HCT116 (cell line): ENCODE measurements at regions not wholly inside any gene's neighbourhood (a gene's known extent, or its start where the extent isn't known, plus 50 kb on each side); places are given as distances from the start of the nearest gene placed in this dataset.

Experiments
- ATAC-seq: fragments of 200-7000 bp; cut with Tn5 transposase; 2 replicates; pipeline ENCODE4 v1.9.1; 2020; ENCODE audit warnings: mild to moderate bottlenecking, moderate library complexity
- BruUV-seq: library from RNA; stranded (reverse); fragments of 400-500 nt; replicated peaks from 2 replicates; lab custom pipeline; 2021; lab: Mats Ljungman, UMichigan
- CTCF ChIA-PET: fragments of 300-600 bp; sonication (Branson Sonifier 250); formaldehyde crosslinking; loops from one replicate; lab custom pipeline; 2021; ENCODE audit warnings: antibody characterized with exemption; lab: Charles Lee
- POLR2A ChIA-PET: fragments of 300-600, 350-600 bp; sonication (Branson Sonifier 250); formaldehyde crosslinking; loops from one replicate; lab custom pipeline; 2021; ENCODE audit warnings: antibody characterized with exemption; lab: Charles Lee
- RAD21 ChIA-PET, 2 experiments: fragments of 300-600 bp; sonication (Branson Sonifier 250); formaldehyde crosslinking; loops; one replicate each; lab custom pipeline; 2023; ENCODE audit warnings: low total read pairs in 2 of 2; ENCODE audit not compliant: uncharacterized antibody in 2 of 2, unreplicated experiment in 2 of 2, low non-redundant PET in 1 of 2; lab: Charles Lee
- DNase-seq: peaks from one replicate; pipeline ENCODE4 v3.0.0-alpha.2; 2010; ENCODE audit warnings: low read depth, low spot score
- H2AFZ ChIP-seq: fragments of 200-600 bp; shearing (Covaris generic), sonication (generic); 2 replicates; pipeline ENCODE4 v1.6.1; 2017; ENCODE audit warnings: low read depth, mixed run types, mixed read lengths, antibody characterized with exemption, low read length; ENCODE audit not compliant: poor library complexity, severe bottlenecking
- H3K27ac ChIP-seq: 2 replicates; pipeline ENCODE4 v1.5.1; 2012; ENCODE audit warnings: low read depth, low read length
- H3K27me3 ChIP-seq: fragments of 200-600 bp; sonication (generic); 2 replicates; pipeline ENCODE4 v1.6.1; 2016; ENCODE audit warnings: mixed run types, low read length, mixed read lengths; ENCODE audit not compliant: insufficient read depth
- H3K36me3 ChIP-seq, 2 experiments: fragments of 200-500 bp in 1 of 2; fragments of 200-600 bp in 1 of 2; sonication (Bioruptor generic) in 1 of 2; sonication (generic) in 1 of 2; 2 replicates each; pipeline versions ENCODE4 v1.5.1 to v1.6.1; 2014 to 2016; ENCODE audit warnings: low read length in 2 of 2, inconsistent platforms in 1 of 2, mixed read lengths in 1 of 2, mixed run types in 1 of 2; ENCODE audit not compliant: insufficient read depth in 2 of 2, control insufficient read depth in 1 of 2
- H3K4me1 ChIP-seq, 2 experiments: fragments of 200-600 bp in 1 of 2; sonication (generic) in 1 of 2; 2 replicates each; pipeline versions ENCODE4 v1.5.1 to v1.6.1; 2012 to 2017; ENCODE audit warnings: low read length in 2 of 2, inconsistent platforms in 1 of 2, mild to moderate bottlenecking in 1 of 2, mixed read lengths in 1 of 2, mixed run types in 1 of 2, moderate library complexity in 1 of 2; ENCODE audit not compliant: insufficient read depth in 2 of 2, control insufficient read depth in 1 of 2
- H3K4me2 ChIP-seq: fragments of 200-600 bp; sonication (generic); 2 replicates; pipeline ENCODE4 v1.6.1; 2017; ENCODE audit warnings: mixed run types, low read length, mixed read lengths
- H3K4me3 ChIP-seq, 2 experiments: fragments of 200-600 bp in 1 of 2; sonication (generic) in 1 of 2; replicated peaks in 1 of 2; 2 replicates each; pipeline ENCODE4 v1.5.1; 2011 to 2016; ENCODE audit warnings: low read length in 2 of 2, control low read depth in 1 of 2, low read depth in 1 of 2, mild to moderate bottlenecking in 1 of 2, mixed read lengths in 1 of 2, mixed run types in 1 of 2
- H3K79me2 ChIP-seq: fragments of 200-600 bp; sonication (generic); 2 replicates; pipeline ENCODE4 v1.6.1; 2017; ENCODE audit warnings: mild to moderate bottlenecking, mixed run types, low read length, moderate library complexity, mixed read lengths; ENCODE audit not compliant: insufficient read depth
- H3K9ac ChIP-seq: fragments of 200-600 bp; sonication (generic); 2 replicates; pipeline ENCODE4 v1.6.1; 2016; ENCODE audit warnings: low read length, mixed read lengths
- H3K9me2 ChIP-seq: fragments of 200-600 bp; sonication (generic), shearing (Covaris generic); 2 replicates; pipeline ENCODE4 v1.6.1; 2017; ENCODE audit warnings: mixed run types, mild to moderate bottlenecking, moderate library complexity; ENCODE audit not compliant: insufficient read depth
- H3K9me3 ChIP-seq, 2 experiments: fragments of 200-500 bp in 1 of 2; fragments of 200-600 bp in 1 of 2; sonication (Bioruptor generic) in 1 of 2; sonication (generic) in 1 of 2; 2 replicates each; pipeline ENCODE4 v1.6.1; 2014 to 2017; ENCODE audit warnings: low read length in 2 of 2, mixed read lengths in 2 of 2, inconsistent platforms in 1 of 2, low read depth in 1 of 2, mild to moderate bottlenecking in 1 of 2, mixed run types in 1 of 2, moderate library complexity in 1 of 2; ENCODE audit not compliant: control insufficient read depth in 1 of 2, insufficient read depth in 1 of 2
- H4K20me1 ChIP-seq: fragments of 200-600 bp; sonication (generic), shearing (Covaris generic); 2 replicates; pipeline ENCODE4 v1.6.1; 2017; ENCODE audit warnings: mixed run types, mild to moderate bottlenecking, moderate library complexity; ENCODE audit not compliant: insufficient read depth
- CEBPB ChIP-seq: IDR thresholded peaks from 2 replicates; pipeline ENCODE4 v1.6.1; 2012; ENCODE audit warnings: low read depth
- EGR1 ChIP-seq: IDR thresholded peaks from 2 replicates; pipeline ENCODE4 v1.6.1; 2012; ENCODE audit warnings: low read depth
- ELF1 ChIP-seq: IDR thresholded peaks from 2 replicates; pipeline ENCODE4 v1.6.1; 2012; ENCODE audit warnings: low read depth, borderline replicate concordance
- EZH2phosphoT487 ChIP-seq: fragments of 200-600 bp; IDR thresholded peaks from 2 replicates; pipeline ENCODE4 v1.6.1; 2018; ENCODE audit warnings: antibody characterized with exemption, borderline replicate concordance
- POLR2A ChIP-seq: IDR thresholded peaks from 2 replicates; pipeline ENCODE4 v1.7.0; 2011; ENCODE audit warnings: borderline replicate concordance; ENCODE audit not compliant: insufficient read depth, insufficient read length; ENCODE audit errors: extremely low read depth
- POLR2AphosphoS5 ChIP-seq: IDR thresholded peaks from 2 replicates; pipeline ENCODE4 v1.6.1; 2011; ENCODE audit warnings: mild to moderate bottlenecking, low read depth, low read length, moderate library complexity
- RAD21 ChIP-seq: IDR thresholded peaks from 2 replicates; pipeline ENCODE4 v1.6.1; 2012; ENCODE audit warnings: low read depth, mild to moderate bottlenecking
- TCF7L2 ChIP-seq: IDR thresholded peaks from 2 replicates; pipeline ENCODE4 v1.7.0; 2011; ENCODE audit warnings: borderline replicate concordance, inconsistent platforms; ENCODE audit not compliant: insufficient read depth, insufficient read length; ENCODE audit errors: extremely low read depth
- YY1 ChIP-seq: IDR thresholded peaks from 2 replicates; pipeline ENCODE4 v1.6.1; 2011; ENCODE audit warnings: low read length, low read depth, moderate library complexity, mild to moderate bottlenecking; ENCODE audit not compliant: insufficient replicate concordance; ENCODE audit errors: extremely low read depth
- ZNF274 ChIP-seq: fragments of 200-500 bp; sonication (Bioruptor generic); IDR thresholded peaks from 2 replicates; pipeline ENCODE4 v1.6.1; 2014; ENCODE audit warnings: mild to moderate bottlenecking, low read depth, low read length, inconsistent platforms
- intact Hi-C: fragments of 100-400 bp; cut with micrococcal nuclease; formaldehyde crosslinking; loops from 2 replicates; pipeline ENCODE4 v1.10.0; 2022
- TF ChIP-seq, protein P1 (sequence below): IDR thresholded peaks from 2 replicates; pipeline ENCODE4 v1.6.1; 2012
- TF ChIP-seq, protein P2 (sequence below): IDR thresholded peaks from 2 replicates; pipeline ENCODE4 v1.6.1; 2012
- TF ChIP-seq, protein P3 (sequence below): IDR thresholded peaks from 2 replicates; pipeline ENCODE4 v1.6.1; 2012; ENCODE audit warnings: low read depth
- TF ChIP-seq, protein P4 (sequence below), 3 experiments: fragments of 200-600 bp in 1 of 3; sonication (generic) in 1 of 3; IDR thresholded peaks in 2 of 3; conservative IDR thresholded peaks in 1 of 3; 2 replicates each; pipeline ENCODE4 v1.5.1; 2012 to 2017; ENCODE audit warnings: low read depth in 2 of 3, low read length in 2 of 3, antibody characterized with exemption in 1 of 3, borderline replicate concordance in 1 of 3, control low read depth in 1 of 3, mild to moderate bottlenecking in 1 of 3, mixed read lengths in 1 of 3, mixed run types in 1 of 3, moderate library complexity in 1 of 3; ENCODE audit not compliant: insufficient read depth in 1 of 3

DNA sequence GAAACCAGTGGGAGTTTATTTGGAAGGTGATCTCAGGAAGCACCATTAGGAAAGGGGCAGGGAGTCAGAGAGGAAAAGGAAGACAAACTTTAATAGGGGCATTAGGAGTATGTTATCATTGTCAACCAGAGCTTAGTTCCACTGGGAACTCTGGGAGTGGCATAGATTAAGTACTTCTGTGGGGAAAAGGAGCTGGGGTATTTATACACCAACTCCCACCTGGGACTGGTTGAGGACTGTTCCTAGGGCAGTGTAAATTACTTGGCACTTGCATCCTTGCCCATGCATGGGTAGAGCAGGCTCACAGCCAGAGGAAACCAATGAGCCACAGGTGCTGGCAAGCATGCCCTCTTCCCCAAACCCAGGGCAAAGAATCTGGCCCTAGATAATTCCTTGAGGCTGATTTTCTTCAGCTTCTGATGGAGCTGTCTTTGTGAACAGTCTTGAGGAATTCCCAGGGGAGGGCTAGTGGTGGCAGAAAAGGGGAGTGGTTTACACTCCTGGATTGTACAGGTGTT is 541.2 kb downstream of the MIAT start:
- H3K4me3 ChIP-seq = no peak overlapping the region
- ATAC-seq (no peak), DNase-seq (no peak)
- TF ChIP-seq, protein P1, sequence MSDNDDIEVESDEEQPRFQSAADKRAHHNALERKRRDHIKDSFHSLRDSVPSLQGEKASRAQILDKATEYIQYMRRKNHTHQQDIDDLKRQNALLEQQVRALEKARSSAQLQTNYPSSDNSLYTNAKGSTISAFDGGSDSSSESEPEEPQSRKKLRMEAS = no peak
- no peak for TF ChIP-seq CEBPB
- no peak for TF ChIP-seq RAD21
- no peak for TF ChIP-seq ELF1
- TF ChIP-seq, protein P2, sequence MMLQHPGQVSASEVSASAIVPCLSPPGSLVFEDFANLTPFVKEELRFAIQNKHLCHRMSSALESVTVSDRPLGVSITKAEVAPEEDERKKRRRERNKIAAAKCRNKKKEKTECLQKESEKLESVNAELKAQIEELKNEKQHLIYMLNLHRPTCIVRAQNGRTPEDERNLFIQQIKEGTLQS = no peak
- TF ChIP-seq, protein P3, sequence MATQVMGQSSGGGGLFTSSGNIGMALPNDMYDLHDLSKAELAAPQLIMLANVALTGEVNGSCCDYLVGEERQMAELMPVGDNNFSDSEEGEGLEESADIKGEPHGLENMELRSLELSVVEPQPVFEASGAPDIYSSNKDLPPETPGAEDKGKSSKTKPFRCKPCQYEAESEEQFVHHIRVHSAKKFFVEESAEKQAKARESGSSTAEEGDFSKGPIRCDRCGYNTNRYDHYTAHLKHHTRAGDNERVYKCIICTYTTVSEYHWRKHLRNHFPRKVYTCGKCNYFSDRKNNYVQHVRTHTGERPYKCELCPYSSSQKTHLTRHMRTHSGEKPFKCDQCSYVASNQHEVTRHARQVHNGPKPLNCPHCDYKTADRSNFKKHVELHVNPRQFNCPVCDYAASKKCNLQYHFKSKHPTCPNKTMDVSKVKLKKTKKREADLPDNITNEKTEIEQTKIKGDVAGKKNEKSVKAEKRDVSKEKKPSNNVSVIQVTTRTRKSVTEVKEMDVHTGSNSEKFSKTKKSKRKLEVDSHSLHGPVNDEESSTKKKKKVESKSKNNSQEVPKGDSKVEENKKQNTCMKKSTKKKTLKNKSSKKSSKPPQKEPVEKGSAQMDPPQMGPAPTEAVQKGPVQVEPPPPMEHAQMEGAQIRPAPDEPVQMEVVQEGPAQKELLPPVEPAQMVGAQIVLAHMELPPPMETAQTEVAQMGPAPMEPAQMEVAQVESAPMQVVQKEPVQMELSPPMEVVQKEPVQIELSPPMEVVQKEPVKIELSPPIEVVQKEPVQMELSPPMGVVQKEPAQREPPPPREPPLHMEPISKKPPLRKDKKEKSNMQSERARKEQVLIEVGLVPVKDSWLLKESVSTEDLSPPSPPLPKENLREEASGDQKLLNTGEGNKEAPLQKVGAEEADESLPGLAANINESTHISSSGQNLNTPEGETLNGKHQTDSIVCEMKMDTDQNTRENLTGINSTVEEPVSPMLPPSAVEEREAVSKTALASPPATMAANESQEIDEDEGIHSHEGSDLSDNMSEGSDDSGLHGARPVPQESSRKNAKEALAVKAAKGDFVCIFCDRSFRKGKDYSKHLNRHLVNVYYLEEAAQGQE = no peak
- TF ChIP-seq POLR2AphosphoS5 = no peak
- no peak for TF ChIP-seq EGR1
- no peak for TF ChIP-seq ZNF274
- no peak for TF ChIP-seq POLR2A
- TF ChIP-seq, protein P4, sequence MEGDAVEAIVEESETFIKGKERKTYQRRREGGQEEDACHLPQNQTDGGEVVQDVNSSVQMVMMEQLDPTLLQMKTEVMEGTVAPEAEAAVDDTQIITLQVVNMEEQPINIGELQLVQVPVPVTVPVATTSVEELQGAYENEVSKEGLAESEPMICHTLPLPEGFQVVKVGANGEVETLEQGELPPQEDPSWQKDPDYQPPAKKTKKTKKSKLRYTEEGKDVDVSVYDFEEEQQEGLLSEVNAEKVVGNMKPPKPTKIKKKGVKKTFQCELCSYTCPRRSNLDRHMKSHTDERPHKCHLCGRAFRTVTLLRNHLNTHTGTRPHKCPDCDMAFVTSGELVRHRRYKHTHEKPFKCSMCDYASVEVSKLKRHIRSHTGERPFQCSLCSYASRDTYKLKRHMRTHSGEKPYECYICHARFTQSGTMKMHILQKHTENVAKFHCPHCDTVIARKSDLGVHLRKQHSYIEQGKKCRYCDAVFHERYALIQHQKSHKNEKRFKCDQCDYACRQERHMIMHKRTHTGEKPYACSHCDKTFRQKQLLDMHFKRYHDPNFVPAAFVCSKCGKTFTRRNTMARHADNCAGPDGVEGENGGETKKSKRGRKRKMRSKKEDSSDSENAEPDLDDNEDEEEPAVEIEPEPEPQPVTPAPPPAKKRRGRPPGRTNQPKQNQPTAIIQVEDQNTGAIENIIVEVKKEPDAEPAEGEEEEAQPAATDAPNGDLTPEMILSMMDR (IDR thresholded peaks at IDR 0.05 in 2 of 3, conservative IDR thresholded peaks at IDR 0.05 in 1 of 3; ENCODE audit: borderline replicate concordance in 1 of 3, insufficient read depth in 1 of 3, low read depth in 2 of 3, low read length in 2 of 3) = no peak
- no peak for TF ChIP-seq EZH2phosphoT487
- TF ChIP-seq TCF7L2 = no peak
- no peak for TF ChIP-seq YY1
- no peaks in the 10 kb centered on the region for H4K20me1 ChIP-seq
- ChIA-PET CTCF (no interaction called here), POLR2A (no interaction called here), RAD21 (no interaction called here)
- H3K4me2 ChIP-seq = no peak overlapping the region
- H3K9ac ChIP-seq = no peak overlapping the region
- H3K27ac ChIP-seq = no peak overlapping the region
- no TSS peak for BruUV-seq
- no peaks in the 10 kb centered on the region for H3K9me3 ChIP-seq
- no peak overlapping the region for H2AFZ ChIP-seq
- intact Hi-C loops = no loop called here
- H3K4me1 ChIP-seq = peaks cover 17 to 19% of the 10 kb centered on the region in 2 experiments
- no peaks in the 10 kb centered on the region for H3K36me3 ChIP-seq
- H3K9me2 ChIP-seq = no peaks in the 10 kb centered on the region
- no peaks in the 10 kb centered on the region for H3K79me2 ChIP-seq
- no peaks in the 10 kb centered on the region for H3K27me3 ChIP-seq
